ENCODE measurements at regions not wholly inside any gene's neighbourhood (a gene's known extent, or its start where the extent isn't known, plus 50 kb on each side); places are given as distances from the start of the nearest gene placed in this dataset.
"Not testable (repeated sequence)": the region's sequence is repeated elsewhere in the genome, so short reads cannot be mapped to it uniquely, and the experiment has no call there.

DNA sequence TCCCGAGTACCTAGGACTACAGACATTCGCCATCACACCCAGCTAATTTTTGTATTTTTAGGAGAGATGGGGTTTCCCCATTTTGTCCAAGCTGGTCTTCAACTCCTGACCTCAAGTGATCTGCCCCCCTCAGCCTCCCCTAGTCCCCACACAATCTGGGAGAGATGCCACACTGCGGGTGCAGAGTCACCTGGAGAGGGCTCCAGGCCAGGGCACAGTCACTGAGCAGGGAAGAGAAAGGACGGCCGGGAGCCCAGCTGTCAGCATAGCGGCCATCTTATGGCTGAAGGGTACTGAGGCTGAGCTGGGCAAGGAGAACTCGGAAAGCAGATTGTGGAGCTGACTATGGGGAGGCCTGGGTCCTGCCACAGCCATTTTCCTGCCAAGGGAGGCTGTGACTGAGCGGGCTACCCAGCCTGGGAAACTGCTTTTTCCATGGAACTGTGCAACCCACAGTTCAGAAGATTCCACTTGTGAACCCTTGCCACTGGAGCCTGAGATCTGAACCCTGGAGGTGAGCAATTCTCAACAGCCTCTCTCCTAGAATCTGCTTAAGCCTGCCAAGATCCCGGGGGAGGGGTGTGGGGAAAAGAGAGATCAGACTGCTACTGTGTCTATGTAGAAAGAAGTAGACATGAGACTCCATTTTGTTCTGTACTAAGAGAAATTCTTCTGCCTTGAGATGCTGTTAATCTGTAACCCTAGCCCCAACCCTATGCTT, 109.2 kb downstream of the ZNF486 start:
- TF ChIP-seq, protein P1, sequence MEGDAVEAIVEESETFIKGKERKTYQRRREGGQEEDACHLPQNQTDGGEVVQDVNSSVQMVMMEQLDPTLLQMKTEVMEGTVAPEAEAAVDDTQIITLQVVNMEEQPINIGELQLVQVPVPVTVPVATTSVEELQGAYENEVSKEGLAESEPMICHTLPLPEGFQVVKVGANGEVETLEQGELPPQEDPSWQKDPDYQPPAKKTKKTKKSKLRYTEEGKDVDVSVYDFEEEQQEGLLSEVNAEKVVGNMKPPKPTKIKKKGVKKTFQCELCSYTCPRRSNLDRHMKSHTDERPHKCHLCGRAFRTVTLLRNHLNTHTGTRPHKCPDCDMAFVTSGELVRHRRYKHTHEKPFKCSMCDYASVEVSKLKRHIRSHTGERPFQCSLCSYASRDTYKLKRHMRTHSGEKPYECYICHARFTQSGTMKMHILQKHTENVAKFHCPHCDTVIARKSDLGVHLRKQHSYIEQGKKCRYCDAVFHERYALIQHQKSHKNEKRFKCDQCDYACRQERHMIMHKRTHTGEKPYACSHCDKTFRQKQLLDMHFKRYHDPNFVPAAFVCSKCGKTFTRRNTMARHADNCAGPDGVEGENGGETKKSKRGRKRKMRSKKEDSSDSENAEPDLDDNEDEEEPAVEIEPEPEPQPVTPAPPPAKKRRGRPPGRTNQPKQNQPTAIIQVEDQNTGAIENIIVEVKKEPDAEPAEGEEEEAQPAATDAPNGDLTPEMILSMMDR (IDR thresholded peaks at IDR 0.05) = no peak

DNA sequence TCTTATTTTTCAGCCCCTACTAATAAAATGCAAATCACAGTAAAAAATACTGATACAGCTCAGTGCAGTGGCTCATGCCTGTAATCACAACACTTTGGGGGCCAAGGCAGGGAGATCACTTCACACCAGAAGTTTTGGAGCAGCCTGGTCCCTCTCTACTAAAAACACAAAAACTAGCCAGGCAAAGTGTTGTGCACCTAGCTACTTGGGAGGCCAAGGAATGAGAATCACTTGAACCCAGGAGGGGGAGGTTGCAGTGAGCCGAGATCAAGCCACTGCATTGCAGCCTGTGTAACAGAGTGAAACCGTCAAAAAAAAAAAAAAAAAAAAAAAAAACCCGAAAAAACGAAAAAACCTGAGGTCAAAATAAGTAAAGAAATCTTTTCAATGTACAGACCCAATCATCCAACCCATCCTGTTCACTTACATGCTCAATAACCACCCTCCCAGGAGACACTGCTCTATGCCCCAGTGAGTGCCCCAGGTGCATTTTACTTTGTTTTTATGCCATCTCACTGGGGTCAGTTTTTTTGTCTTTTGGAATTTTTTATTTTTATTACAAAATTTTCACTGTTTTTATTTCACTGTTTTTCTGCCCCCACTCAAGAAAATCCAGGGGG, 107.0 kb downstream of the ZNF486 start:
- no peak overlapping the region for H3K27ac ChIP-seq
- H3K9me3 ChIP-seq = no peaks in the 10 kb centered on the region
- H3K27me3 ChIP-seq = no peaks in the 10 kb centered on the region
- intact Hi-C loops (cut with DNase I) = no loop called here
- H3K4me1 ChIP-seq = no peaks in the 10 kb centered on the region
- H3K4me3 ChIP-seq = no peak overlapping the region
- TF ChIP-seq, protein P1 (IDR thresholded peaks at IDR 0.05) = no peak
- no peak for DNase-seq (ENCODE audit: low spot score in 2 of 2)
- H3K36me3 ChIP-seq = no peaks in the 10 kb centered on the region

More for the DNA sequence above, 109.2 kb downstream of the ZNF486 start:
- no peak overlapping the region for H3K4me3 ChIP-seq
- H3K9me3 ChIP-seq = no peaks in the 10 kb centered on the region
- no peaks in the 10 kb centered on the region for H3K36me3 ChIP-seq
- intact Hi-C loops (cut with DNase I) = loop anchor here (5.0 kb wide), 1 partner anchor 744 kb away; no protein-coding TSS in a partner anchor
- no peak overlapping the region for H3K27ac ChIP-seq
- H3K4me1 ChIP-seq = no peaks in the 10 kb centered on the region
- DNase-seq (ENCODE audit: low spot score in 2 of 2) = no peak
- no peaks in the 10 kb centered on the region for H3K27me3 ChIP-seq

- H3K27me3 ChIP-seq = no peaks in the 10 kb centered on the region
- no peaks in the 10 kb centered on the region for H3K9me3 ChIP-seq
- intact Hi-C loops (cut with DNase I) = no loop called here
- H3K36me3 ChIP-seq = no peaks in the 10 kb centered on the region
- H3K27ac ChIP-seq = no peak overlapping the region
- H3K4me1 ChIP-seq = no peaks in the 10 kb centered on the region
- H3K4me3 ChIP-seq = no peak overlapping the region
- TF ChIP-seq, protein P1 (IDR thresholded peaks at IDR 0.05) = no peak
- DNase-seq (ENCODE audit: low spot score in 2 of 2) = no peak
Measured at GRCh38 chr19:20273376-20273775, 106.4 kb downstream of the ZNF486 start.

DNA sequence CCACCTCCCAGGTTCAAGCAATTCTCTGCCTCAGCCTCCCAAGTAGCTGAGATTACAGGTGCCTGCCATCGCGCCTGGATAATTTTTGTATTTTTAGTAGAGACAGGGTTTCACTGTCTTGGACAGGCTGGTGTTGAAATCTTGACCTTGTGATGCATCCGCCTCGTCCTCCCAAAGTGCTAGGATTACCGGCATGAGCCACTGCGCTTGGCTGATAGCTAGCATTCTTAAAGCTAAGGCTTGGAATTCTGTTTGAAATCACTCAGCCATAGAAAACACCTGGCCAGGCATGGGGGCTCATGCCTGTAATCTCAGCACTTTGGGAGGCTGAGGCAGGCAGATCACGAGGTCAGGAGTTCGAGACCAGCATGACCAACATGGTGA, 105.6 kb downstream of the ZNF486 start:
- H3K27me3 ChIP-seq; intact Hi-C loops (cut with DNase I); DNase-seq (ENCODE audit: low spot score in 2 of 2): not testable (repeated sequence)

GRCh38 chr19:20271927-20272626, 105.1 kb downstream of the ZNF486 start:
- H3K4me3 ChIP-seq; H3K27me3 ChIP-seq; intact Hi-C loops (cut with DNase I); H3K9me3 ChIP-seq; H3K36me3 ChIP-seq; H3K4me1 ChIP-seq; H3K27ac ChIP-seq; DNase-seq (ENCODE audit: low spot score in 2 of 2): not testable (repeated sequence)

More for the DNA sequence above, 105.6 kb downstream of the ZNF486 start:
- H3K9me3 ChIP-seq, H3K4me1 ChIP-seq, H3K36me3 ChIP-seq, H3K27ac ChIP-seq, H3K4me3 ChIP-seq: not testable (repeated sequence)

DNA sequence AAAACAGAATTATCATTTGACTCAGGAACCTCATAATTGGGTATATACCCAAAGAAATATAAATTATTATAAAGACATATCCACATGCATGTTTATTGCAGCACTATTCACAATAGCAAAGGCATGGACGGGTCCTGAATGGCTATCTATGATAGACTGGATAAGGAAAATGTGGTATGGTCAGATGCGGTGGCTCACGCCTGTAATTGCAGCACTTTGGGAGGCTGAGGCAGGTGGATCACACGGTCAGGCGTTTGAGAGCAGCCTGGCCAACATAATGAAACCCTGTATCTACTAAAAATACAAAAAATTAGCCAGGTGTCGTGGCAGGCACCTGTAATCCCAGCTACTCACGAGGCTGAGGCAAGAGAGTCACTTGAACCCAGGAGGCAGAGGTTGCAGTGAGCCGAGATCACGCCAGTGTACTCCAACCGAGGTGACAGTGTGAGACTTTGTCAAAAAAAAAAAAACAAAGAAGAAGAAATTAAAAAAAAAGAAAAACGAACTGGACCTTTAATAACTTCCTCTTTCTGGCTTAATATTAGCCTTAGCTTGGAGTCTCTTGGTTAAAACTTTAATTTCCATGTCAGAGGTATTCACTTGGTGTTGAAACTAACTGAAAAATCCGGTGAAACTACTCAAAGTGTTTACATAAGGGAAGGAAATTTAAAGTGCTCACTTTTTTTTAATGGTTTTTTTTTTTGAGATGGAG, 104.4 kb downstream of the ZNF486 start:
- TF ChIP-seq, protein P1 (IDR thresholded peaks at IDR 0.05) = no peak
- no peaks in the 10 kb centered on the region for H3K9me3 ChIP-seq
- no peak for DNase-seq (ENCODE audit: low spot score in 2 of 2)
- H3K4me1 ChIP-seq = no peaks in the 10 kb centered on the region
- intact Hi-C loops (cut with DNase I) = no loop called here
- H3K36me3 ChIP-seq = no peaks in the 10 kb centered on the region
- no peaks in the 10 kb centered on the region for H3K27me3 ChIP-seq
- no peak overlapping the region for H3K27ac ChIP-seq
- H3K4me3 ChIP-seq = no peak overlapping the region
